Epithelial cell of prostate (primary cell): ENCODE measurements at regions not wholly inside any gene's neighbourhood (a gene's known extent, or its start where the extent isn't known, plus 50 kb on each side); places are given as distances from the start of the nearest gene placed in this dataset.

Experiments
- DNase-seq: peaks from one replicate; pipeline ENCODE4 v3.0.0-alpha.2; 2011; ENCODE audit warnings: low read depth, low spot score
- H3K27ac ChIP-seq: fragments of 450-650 bp; 2 replicates; pipeline ENCODE4 v1.5.1; 2017; ENCODE audit warnings: mild to moderate bottlenecking

DNA sequence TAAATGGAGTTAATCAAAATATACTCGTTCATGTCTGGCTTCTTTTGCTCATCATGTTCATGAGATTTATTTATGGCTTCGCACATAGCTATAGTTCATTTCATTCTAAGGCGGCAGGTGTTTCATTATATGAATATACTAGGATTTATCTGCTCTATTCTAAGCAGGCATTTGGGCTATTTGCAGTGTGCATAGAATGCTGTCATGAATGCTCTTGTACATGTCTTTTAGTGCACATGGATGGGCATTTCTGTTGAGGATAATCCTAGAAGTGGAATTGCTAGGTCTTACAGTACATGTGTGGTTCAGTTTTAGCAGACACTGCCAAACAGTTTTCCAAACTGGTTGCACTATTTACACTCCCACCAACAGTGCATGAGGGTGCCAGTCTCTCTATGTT is 285.3 kb upstream of the ADRA1B start:
- DNase-seq = no peak
- H3K27ac ChIP-seq = no peak overlapping the region

DNA sequence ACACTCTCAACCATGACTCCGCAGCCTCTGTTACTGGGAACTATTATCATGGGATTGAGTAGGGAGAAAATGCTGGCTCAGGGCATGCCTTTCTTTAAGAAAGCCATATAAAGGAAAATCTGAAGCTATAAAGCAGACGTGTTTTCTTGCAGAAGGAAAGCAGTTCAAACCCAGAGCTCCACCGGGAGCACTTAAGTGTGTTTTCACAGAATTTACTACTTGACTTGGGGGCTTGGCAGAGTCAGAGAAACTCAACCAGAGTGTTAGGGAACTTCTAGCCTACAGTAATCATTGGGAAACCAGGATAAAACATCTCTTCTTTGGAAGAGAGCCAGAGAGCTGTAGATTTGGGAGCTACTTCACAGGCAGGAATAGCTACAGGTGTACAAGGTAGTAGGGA is 283.4 kb upstream of the ADRA1B start:
- no peak for DNase-seq
- H3K27ac ChIP-seq = no peak overlapping the region

DNA sequence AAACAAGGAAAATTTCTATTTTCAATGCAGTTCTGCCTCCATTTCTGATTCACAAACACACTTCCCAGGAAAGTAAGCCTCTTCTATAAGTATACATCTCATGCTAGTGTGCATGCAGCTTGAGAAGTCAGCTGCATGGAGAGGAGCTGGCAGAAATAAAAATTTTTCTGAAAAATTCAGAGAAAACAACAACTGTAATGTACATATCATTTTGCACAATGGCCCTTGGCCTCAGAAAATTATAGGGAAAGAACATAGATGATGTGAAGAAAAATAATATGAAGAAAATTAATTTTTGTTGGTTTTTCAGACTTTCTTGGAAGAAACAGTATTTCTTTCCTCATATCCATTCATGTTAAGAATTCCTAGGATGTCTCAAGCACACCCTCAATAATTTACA is 277.8 kb upstream of the ADRA1B start:
- no peak for DNase-seq
- H3K27ac ChIP-seq = no peak overlapping the region

DNA sequence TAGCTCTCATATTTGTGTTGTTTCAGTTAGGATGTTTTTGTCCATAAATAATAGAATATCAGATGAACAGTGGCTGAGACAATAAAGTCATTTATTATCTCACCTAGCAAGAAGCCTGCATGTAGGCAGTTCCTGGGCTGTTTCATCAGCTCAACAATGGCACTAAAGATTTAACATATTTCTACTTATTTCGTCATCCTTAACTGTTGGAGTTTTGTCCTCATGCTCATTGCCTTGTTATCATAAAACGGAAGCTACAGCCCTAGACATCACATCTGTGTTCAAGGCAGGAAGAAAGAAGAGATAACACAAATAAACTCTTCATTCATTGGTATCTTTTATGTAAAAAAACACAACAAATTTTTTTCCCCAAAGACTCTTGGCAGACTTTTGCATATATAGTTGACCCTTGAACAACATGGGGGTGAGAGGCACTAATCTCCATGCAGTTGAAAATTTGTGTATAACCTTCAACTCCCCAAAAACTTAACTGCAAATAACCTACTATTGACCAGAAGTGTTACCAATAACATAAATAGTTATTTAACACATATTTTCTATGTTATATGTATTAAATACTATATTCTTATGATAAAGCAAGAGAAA is 277.2 kb upstream of the ADRA1B start:
- H3K27ac ChIP-seq = no peak overlapping the region
- no peak for DNase-seq

DNA sequence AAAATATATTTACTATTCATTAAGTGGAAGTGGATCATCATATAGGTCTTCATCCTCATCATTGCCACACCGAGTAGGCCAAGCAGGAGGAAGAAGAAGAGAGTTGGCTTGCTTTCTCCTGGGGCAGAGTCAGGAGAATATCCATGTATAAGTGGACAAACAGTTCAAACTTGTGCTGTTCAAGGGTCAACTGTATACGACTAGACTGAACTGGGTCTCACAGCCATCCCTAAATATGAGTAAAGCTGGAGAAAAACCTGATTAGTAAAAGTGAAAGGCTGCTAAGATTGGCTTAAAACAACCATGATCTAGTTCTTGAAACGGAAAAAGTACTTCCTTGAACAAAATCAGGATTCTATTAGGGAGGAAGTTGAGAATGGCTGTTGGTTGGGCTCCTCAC is 276.7 kb upstream of the ADRA1B start:
- no peak for DNase-seq
- H3K27ac ChIP-seq = no peak overlapping the region

DNA sequence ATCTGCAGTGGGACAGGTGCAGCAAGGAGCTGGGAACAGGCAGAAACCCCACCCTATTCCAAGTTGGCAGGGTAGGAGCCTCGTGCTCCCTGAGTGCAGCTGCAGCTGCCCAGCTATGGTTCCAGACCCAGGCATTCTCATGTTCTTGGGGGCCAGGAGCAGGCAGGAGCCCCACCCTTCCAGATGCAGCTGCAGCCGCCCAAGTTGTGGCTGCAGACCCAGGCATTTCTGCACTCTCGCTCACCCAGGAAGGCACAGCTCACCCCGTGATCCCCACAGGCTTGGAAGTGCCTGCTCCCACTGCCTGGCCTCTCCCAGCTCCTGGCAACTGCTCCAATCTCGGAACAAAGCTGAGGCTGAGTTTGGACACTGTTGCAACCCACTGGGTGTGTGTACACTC is 275.8 kb upstream of the ADRA1B start:
- no peak overlapping the region for H3K27ac ChIP-seq
- no peak for DNase-seq

DNA sequence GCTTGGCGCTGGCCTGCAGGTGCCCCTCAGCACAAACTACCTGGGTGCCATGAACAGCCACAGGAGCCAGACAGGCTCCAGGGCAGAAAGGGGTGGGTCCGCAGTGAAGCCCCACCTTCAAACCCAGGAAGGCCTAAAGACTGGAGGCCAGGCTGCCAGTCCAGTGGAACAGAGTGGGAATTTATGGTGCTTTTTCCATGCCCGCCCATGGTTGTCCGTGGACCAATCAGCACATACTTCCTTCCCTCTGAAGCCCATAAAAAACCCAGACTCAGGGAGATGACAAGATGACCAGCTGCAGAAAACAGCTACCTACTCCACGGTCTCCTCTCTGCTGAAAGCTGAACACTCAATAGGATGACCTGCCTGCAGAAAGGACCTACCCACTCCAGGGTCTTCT is 275.4 kb upstream of the ADRA1B start:
- DNase-seq = no peak
- no peak overlapping the region for H3K27ac ChIP-seq

DNA sequence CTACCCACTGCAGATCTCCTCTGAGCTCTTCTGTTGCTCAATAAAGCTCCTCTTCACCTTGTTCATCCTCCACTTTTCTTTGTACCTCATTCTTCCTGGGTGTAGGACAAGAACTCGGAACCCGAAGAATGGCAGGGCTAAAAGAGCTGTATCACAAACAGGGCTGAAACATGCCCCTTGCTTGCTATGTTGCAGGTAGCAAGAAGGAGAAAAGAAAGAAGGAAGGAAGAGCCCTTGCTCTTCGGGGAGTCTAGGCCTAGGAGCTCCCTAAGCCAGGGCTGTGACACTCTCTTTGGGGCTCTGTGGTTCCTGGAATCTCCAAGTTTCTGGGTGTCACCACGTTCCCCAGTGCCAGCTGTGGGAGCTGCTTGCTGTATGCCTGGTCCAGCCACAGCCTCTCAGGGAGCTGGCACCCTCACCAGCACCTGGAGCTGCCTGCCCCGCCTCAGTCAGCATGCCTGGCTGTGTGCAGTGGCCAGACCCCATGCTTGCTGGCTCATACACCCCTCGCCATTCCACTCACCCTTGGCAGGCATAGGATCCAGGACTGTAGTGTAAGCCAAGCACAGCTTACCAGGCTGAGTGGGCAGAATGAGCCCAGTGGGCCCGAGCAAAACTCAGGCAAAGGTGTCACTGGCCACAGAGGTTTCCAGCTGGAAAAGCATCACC is 274.8 kb upstream of the ADRA1B start:
- no peak overlapping the region for H3K27ac ChIP-seq
- DNase-seq = no peak

DNA sequence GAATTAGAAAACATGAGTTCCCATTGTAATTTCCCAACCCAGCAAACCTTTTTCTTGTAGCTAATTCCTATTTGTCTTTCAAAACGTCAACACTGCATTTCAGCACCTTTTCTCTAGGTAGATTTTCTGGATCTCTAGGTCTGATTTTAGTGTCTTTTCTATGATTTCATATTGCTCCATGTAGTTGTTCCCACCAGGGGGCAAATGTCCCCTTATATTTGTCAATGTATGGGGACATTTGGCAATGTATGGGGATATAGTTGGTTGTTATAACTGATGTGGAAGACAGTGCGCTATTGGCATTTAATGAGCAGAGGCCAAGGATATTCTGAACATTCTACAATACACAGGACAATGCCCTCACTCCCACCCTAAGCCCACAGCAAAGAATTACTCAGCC is 273.9 kb upstream of the ADRA1B start:
- DNase-seq = no peak
- no peak overlapping the region for H3K27ac ChIP-seq

DNA sequence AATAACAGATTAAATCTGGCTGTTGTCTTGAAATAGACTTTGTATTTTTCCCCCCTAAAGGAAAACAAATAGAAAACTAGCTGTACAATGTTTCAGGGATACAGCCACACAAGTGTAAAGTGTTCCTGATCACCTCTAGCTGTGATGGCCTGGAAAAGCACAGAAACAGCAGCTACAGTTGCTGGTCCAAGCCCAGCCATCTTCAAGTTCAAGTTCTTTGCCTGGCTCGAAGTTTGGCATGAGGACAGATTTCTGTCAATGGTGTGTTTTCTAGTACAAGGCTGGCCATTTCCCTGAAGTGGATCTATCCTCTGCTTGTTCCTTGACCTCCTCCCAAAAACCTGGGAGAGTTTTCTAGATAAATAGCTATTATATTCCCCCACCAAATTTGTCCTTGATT is 272.2 kb upstream of the ADRA1B start:
- H3K27ac ChIP-seq = no peak overlapping the region
- DNase-seq = no peak

DNA sequence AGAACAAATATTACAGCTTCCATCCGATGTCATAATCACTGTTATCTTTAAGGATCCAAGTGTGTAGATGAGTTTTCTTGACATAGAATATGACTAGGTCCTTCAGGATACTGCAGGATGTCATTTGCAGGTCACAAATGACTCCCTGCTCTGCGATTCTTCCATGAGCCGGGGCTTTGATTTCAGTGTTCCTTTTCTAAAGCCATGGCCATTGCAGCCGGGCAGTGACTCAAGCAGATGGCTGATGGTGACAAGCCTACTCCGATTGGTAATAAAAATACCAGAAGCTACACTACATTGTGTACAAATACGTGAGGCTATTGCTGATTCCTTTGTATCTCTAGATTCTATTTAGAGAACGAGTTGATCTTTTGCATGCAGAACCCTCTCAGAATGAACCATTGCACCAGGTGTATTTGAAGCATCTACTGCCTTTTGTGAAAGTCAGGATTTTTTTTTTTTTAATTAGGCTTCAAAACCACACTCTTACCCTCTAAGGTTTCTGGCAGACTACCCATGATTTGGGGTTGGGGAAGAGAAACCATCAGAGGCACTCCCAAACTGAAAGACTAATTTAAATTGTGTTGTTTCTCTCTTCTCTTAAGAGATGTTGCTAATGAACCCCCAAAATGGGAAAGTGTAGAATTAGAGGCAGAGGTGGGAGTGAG is 271.0 kb upstream of the ADRA1B start:
- H3K27ac ChIP-seq = no peak overlapping the region
- DNase-seq = no peak

DNA sequence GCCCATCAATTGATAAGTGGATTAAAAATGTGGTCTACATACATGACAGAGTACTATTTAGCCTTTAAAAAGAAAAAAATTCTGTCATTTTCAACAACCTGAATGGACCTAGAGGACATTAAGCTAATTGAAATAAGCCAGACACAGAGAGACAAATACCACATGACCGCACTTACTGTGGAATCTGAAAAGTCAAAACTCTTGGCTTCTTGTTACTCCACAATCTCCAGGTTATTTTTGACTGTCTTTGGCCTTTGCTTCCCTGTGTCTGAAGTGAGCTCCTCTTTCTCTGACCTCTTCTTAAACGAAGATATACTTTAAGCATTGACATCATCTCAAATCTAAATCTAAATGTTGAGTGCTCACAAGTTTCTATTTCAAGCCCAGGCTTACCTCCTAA is 265.5 kb upstream of the ADRA1B start:
- DNase-seq = no peak
- H3K27ac ChIP-seq = no peak overlapping the region

DNA sequence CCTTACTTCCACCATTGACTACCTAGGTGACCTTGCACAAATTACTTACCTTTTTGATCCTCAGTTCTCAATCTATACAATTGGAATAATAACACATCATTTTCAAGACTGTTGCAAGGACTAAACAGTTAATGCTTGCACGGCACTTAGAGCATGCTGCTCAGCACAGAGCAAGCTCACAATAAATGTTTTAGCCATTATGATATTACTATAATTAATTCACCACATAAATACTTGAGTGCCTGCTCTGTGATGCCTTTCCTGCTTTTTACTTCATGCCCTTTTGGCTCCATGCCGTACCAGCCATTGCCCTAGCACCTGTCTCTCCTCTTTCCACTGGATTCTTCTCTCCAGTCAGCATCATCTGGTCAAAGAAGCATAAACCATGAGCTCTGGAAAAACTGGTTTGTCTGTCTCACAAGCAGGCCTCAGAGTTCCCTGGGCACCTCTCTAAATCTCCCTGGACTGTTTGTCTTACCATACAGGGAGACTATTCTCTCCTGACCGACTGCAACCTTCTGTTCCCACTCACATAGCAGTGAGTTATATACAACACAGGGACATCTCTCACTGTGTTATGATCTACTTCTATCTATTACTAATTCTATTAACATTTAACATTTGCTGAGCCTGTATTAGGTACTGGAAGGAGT is 260.4 kb upstream of the ADRA1B start:
- no peak for DNase-seq
- H3K27ac ChIP-seq = no peak overlapping the region

DNA sequence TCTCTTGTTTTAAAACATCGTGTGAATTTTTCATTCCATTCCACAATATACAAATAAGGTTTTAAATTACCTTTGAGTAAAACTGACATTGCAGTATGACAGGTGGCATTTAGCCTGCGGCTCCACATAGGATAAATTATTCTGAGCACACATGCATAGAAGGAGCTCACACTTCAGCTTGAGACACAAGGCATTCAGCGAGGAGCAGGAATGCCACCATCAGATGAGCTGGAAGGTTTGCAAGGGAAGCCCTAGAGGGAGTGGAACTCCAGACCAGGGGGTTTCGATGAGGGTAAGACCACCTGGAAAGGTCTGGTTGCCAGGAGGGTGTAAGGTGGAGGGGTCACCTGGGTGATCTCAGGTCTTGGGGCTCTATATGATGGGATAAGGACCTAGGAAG is 259.0 kb upstream of the ADRA1B start:
- H3K27ac ChIP-seq = no peak overlapping the region
- no peak for DNase-seq

DNA sequence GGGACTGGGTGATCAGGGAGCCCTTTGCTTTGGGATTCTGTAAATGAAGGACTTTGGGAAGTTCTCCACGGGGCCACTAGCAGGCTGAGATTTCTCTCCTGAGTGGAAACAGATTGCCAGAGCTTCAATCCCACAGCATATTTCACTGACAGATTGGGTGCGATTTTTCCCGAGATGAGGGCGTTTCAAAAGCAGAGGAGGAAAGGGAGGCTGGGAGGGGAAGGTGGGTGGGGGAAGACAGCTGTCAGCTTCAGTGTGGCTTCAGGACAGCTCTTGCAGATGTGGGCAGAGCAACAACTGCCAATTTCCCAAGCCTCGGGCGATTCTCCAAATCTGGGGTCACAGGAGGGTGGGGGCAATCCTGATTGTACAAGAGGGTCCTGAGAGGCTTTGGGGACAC is 258.5 kb upstream of the ADRA1B start:
- no peak for DNase-seq
- H3K27ac ChIP-seq = no peak overlapping the region

DNA sequence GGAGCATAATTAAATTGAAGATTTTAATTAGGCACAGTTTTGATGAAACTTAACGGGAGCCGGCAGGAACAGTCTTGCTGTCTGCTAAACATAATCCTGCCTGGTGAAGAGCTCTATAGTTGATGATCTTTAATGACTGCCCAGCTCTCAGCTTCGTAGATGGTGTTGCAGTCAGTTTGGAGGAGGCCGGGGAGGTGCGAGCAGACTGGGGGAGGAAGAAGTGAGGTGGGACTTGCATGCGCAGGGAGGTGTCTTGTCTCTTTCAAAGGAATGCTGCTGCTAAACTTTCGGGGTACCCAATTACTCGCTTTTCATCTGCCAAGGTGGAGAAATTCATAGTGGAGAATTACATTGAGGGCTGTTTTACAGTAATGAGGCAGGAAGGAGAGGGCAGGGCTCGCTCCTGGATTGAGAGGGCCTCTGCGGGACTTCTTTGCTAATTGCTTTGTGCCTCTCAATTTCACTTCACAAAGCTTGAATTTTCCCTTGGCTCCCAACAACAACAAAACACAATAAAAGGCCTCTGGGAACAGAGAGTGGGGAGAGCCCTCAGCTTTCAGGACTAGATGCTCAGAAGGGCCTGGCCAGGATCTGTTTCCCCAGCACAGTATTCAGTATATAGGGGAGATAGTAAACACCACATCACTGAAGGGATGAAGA is 257.9 kb upstream of the ADRA1B start:
- no peak overlapping the region for H3K27ac ChIP-seq
- no peak for DNase-seq

DNA sequence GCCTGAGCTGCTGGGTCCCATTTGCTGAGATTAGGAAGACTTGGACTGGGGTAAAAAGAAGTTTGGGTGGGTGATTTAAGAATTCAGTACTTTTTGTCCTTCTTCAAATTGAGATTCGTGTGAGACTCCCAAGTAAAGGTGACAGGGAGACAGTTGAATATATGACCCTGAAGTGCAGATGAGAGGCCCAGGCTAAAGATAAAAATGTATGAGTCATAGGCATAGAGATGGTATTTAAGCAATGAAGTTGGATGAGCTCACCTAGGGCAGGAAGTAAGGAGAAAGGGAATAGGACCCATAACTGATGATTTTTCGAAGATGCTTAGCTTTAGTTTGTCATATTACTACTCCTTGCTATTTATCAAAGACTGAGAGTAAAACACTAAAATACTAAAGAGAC is 255.9 kb upstream of the ADRA1B start:
- no peak overlapping the region for H3K27ac ChIP-seq
- no peak for DNase-seq

DNA sequence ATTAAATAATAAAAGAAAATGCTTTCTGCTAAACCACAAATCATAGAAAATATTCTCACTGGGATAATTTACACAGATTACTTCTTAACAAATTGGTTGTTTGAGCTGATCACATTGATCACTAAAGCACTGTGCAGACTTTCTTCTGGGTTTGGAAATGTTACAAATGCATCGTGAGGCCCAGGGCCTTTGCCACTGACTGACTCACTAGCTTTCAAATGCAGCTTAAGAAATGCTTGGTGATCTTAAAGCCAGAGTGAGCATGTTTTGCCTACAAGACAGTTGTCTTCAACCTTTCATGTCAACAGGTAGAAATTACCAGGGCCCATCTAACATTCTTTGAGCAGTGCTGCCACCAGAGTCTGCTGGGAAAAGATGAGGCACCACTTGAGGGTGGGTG is 252.3 kb upstream of the ADRA1B start:
- no peak overlapping the region for H3K27ac ChIP-seq
- no peak for DNase-seq

DNA sequence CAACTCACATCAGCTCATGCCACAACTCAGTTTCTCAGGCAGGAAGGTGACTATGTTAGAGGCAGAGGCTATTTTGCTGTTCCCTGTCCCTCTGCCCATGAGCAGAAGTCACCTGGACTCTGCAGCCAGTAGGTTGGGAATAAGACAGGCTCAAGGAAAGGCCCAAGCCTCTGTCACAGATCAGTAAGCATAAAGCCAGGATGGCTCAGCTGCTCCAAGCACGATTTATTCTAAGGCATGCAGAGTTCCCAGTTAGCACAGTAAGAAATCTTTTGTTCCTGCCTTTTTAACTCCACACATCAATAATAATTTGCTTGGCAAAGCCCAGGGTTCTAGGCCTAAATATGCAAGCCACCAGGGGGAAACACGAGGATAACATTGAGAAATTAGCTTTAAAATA is 249.0 kb upstream of the ADRA1B start:
- no peak overlapping the region for H3K27ac ChIP-seq
- DNase-seq = no peak

DNA sequence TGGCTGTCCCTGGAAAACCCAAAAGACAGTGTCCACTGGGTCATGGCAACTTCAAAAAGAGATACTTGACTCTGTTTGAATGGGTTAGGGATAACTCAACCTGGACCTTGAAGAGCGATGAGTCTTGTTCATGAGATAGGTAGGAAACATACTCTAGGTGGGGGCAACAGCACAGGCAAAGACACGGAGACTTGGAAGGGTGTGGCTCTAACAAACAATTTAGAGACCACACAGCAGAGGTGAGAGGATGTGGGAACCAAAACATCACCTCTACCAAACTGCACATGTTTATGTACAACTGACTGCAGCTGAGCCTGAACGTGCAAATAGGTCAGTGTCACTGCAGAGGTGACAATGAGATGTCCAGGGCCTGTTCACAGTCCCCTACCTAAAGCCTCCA is 247.7 kb upstream of the ADRA1B start:
- H3K27ac ChIP-seq = no peak overlapping the region
- no peak for DNase-seq

DNA sequence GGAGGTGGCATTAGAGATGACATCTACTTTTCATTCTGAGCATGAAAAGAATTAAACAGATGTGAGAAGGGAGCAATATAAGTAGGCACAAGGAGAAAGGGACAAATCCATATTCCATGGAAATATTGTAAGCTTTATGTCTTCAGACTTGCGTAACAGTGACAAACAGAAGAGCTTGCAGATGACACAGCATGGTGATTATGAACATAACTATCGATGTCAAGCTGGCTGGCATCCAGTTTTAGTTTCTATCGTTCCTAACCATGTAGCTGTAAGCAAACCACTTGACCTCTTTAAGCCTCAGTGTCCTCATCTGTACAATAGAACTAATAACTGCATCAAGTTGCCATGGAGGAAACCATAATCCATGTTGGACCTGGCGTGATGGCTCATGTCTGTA is 246.7 kb upstream of the ADRA1B start:
- no peak overlapping the region for H3K27ac ChIP-seq
- no peak for DNase-seq
